Karpas-422 (cell line): ENCODE measurements at regions not wholly inside any gene's neighbourhood (a gene's known extent, or its start where the extent isn't known, plus 50 kb on each side); places are given as distances from the start of the nearest gene placed in this dataset.
"Not testable (repeated sequence)": the region's sequence is repeated elsewhere in the genome, so short reads cannot be mapped to it uniquely, and the experiment has no call there.

Experiments
- DNase-seq: peaks from one replicate; pipeline ENCODE4 v3.0.0-alpha.2; 2015
- H2AFZ ChIP-seq: fragments of 200-600 bp; sonication (generic); 2 replicates; pipeline ENCODE4 v1.6.1; 2014; ENCODE audit warnings: antibody characterized with exemption, low read length, mixed read lengths
- H3K27ac ChIP-seq: fragments of 200-600 bp; sonication (generic); 2 replicates; pipeline ENCODE4 v1.5.1; 2014; ENCODE audit warnings: mild to moderate bottlenecking, low read length, moderate library complexity
- H3K27me3 ChIP-seq: fragments of 200-600 bp; sonication (generic); 2 replicates; pipeline ENCODE4 v1.6.1; 2014; ENCODE audit warnings: low read length, mixed read lengths
- H3K36me3 ChIP-seq: fragments of 200-600 bp; sonication (generic); 2 replicates; pipeline ENCODE4 v1.6.1; 2014; ENCODE audit warnings: low read length, mixed read lengths; ENCODE audit not compliant: insufficient read depth
- H3K4me1 ChIP-seq: fragments of 200-600 bp; sonication (generic); 2 replicates; pipeline ENCODE4 v1.6.1; 2014; ENCODE audit warnings: mild to moderate bottlenecking, low read length, mixed read lengths
- H3K4me2 ChIP-seq: fragments of 200-600 bp; sonication (generic); 2 replicates; pipeline ENCODE4 v1.6.1; 2014; ENCODE audit warnings: low read length, low read depth, mild to moderate bottlenecking; ENCODE audit not compliant: poor library complexity, severe bottlenecking
- H3K4me3 ChIP-seq: fragments of 200-600 bp; sonication (generic); 2 replicates; pipeline ENCODE4 v1.5.1; 2014; ENCODE audit warnings: mild to moderate bottlenecking, antibody characterized with exemption, low read length, mixed read lengths
- H3K79me2 ChIP-seq: fragments of 200-600 bp; sonication (generic); 2 replicates; pipeline ENCODE4 v1.6.1; 2014; ENCODE audit warnings: mild to moderate bottlenecking, low read length, mixed read lengths
- H3K9ac ChIP-seq: fragments of 200-600 bp; sonication (generic); 2 replicates; pipeline ENCODE4 v1.6.0; 2014; ENCODE audit warnings: low read length
- H3K9me2 ChIP-seq: fragments of 200-600 bp; sonication (generic), shearing (Covaris generic); replicated peaks from 2 replicates; pipeline ENCODE4 v1.6.0; 2014; ENCODE audit warnings: mild to moderate bottlenecking, low read length, moderate library complexity; ENCODE audit not compliant: insufficient read depth
- H3K9me3 ChIP-seq: fragments of 300-700, 200-600 bp; sonication (generic); 2 replicates; pipeline ENCODE4 v1.6.1; 2014; ENCODE audit warnings: low read length, mixed read lengths
- H4K20me1 ChIP-seq: fragments of 200-600 bp; sonication (generic); 2 replicates; pipeline ENCODE4 v1.6.1; 2014; ENCODE audit warnings: mild to moderate bottlenecking, antibody characterized with exemption, low read length, low read depth; ENCODE audit not compliant: insufficient read depth

DNA sequence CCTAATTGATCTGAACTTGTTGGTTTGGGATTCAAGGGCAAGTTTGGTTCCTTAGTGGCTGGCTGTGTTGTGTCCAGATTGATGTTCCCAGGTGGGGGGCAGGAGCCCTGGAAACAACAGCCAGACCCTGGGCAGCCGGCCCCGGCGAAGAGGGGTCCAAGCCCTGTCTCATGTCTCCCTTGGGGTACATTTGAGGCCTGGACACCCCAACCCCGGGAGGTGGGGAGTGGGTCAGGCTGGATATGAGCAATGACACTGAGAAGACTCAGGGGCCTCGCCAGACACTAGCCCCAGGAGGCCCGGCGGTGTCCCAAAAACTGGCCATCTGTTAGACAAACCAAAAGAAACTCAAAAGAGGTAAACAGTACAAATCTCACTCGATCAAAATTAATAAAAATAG lies 79.6 kb downstream of the YTHDF1 start:
- H3K27ac ChIP-seq = no peak overlapping the region
- no peaks in the 10 kb centered on the region for H4K20me1 ChIP-seq
- H3K9ac ChIP-seq = no peak overlapping the region
- no peaks in the 10 kb centered on the region for H3K27me3 ChIP-seq
- no peaks in the 10 kb centered on the region for H3K4me1 ChIP-seq
- no peak overlapping the region for H2AFZ ChIP-seq
- no peaks in the 10 kb centered on the region for H3K36me3 ChIP-seq
- no peaks in the 10 kb centered on the region for H3K79me2 ChIP-seq
- no peak for DNase-seq
- H3K4me2 ChIP-seq = no peak overlapping the region
- no peak overlapping the region for H3K4me3 ChIP-seq
- H3K9me3 ChIP-seq = no peaks in the 10 kb centered on the region
- no peaks in the 10 kb centered on the region for H3K9me2 ChIP-seq

DNA sequence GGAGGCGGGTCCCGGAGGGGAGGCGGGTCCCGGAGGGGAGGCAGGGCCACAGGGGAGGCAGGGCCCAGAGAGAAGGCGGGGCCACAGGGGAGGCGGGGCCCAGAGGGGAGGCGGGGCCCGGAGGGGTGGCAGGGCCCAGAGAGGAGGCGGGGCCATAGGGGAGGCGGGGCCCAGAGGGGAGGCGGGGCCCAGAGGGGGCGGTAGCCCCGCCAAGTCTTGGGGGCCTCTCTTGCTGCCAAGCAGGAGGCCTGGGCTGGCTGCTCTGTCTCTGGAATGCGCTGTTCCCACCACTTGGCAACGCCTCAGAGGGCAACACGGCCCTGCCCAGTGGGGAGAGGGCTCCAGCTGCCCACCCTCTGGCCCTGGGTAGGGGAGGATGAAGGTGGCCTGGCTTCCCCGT lies 80.5 kb downstream of the YTHDF1 start:
- Histone ChIP-seq H3K4me3 (no peak overlapping the region), H3K36me3 (no peaks in the 10 kb centered on the region), H2AFZ (no peak overlapping the region), H3K4me2 (no peak overlapping the region), H3K9ac (no peak overlapping the region), H3K79me2 (no peaks in the 10 kb centered on the region), H3K9me2 (no peaks in the 10 kb centered on the region), H4K20me1 (no peaks in the 10 kb centered on the region), H3K27me3 (no peaks in the 10 kb centered on the region), H3K4me1 (no peaks in the 10 kb centered on the region), H3K9me3 (no peaks in the 10 kb centered on the region), H3K27ac (no peak overlapping the region)
- peak; percentile 63 for DNase-seq

DNA sequence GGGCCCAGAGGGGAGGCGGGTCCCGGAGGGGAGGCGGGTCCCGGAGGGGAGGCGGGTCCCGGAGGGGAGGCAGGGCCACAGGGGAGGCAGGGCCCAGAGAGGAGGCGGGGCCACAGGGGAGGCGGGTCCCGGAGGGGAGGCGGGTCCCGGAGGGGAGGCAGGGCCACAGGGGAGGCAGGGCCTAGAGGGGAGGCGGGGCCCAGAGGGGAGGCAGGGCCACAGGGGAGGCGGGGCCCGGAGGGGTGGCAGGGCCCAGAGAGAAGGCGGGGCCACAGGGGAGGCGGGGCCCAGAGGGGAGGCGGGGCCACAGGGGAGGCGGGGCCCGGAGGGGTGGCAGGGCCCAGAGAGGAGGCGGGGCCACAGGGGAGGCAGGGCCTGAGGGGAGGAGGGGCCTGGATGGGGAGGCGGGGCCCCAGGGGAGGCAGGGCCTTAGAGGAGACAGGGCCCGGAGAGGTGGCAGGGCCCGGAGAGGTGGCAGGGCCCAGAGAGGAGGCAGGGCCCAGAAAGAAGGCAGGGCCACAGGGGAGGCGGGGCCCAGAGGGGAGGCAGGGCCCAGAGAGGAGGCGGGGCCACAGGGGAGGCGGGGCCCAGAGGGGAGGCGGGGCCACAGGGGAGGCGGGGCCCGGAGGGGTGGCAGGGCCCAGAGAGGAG lies 81.1 kb downstream of the YTHDF1 start:
- not testable (repeated sequence) for H3K4me2 ChIP-seq, H3K36me3 ChIP-seq, H3K4me1 ChIP-seq, H3K9me3 ChIP-seq, H4K20me1 ChIP-seq, H3K4me3 ChIP-seq, H3K27me3 ChIP-seq, H3K79me2 ChIP-seq, H2AFZ ChIP-seq, H3K9me2 ChIP-seq, H3K27ac ChIP-seq, H3K9ac ChIP-seq
- peak; percentile 54 for DNase-seq

DNA sequence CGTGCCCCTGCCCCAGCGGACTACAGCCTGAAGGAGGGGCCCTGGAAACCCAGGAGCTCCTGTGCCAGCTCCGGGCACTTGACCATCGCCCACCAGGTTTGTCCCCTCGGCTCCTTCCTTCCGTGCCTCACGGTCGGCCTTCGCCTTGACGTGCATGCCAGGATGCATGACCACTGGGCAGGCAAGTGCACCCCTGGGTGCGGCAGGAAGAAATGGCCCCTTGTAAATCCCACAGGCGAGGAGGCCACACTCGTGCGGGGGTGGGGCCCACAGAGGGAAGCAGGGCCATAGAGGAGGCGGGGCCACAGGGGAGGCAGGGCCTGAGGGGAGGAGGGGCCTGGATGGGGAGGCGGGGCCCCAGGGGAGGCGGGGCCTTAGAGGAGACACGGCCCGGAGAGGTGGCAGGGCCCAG lies 81.7 kb downstream of the YTHDF1 start:
- no peaks in the 10 kb centered on the region for H3K9me2 ChIP-seq
- H3K9ac ChIP-seq = no peak overlapping the region
- no peaks in the 10 kb centered on the region for H4K20me1 ChIP-seq
- H3K4me3 ChIP-seq = no peak overlapping the region
- H3K27me3 ChIP-seq = no peaks in the 10 kb centered on the region
- no peaks in the 10 kb centered on the region for H3K36me3 ChIP-seq
- H2AFZ ChIP-seq = no peak overlapping the region
- peak; percentile 65 for DNase-seq
- no peaks in the 10 kb centered on the region for H3K4me1 ChIP-seq
- no peaks in the 10 kb centered on the region for H3K9me3 ChIP-seq
- no peak overlapping the region for H3K4me2 ChIP-seq
- H3K79me2 ChIP-seq = no peaks in the 10 kb centered on the region
- H3K27ac ChIP-seq = no peak overlapping the region

DNA sequence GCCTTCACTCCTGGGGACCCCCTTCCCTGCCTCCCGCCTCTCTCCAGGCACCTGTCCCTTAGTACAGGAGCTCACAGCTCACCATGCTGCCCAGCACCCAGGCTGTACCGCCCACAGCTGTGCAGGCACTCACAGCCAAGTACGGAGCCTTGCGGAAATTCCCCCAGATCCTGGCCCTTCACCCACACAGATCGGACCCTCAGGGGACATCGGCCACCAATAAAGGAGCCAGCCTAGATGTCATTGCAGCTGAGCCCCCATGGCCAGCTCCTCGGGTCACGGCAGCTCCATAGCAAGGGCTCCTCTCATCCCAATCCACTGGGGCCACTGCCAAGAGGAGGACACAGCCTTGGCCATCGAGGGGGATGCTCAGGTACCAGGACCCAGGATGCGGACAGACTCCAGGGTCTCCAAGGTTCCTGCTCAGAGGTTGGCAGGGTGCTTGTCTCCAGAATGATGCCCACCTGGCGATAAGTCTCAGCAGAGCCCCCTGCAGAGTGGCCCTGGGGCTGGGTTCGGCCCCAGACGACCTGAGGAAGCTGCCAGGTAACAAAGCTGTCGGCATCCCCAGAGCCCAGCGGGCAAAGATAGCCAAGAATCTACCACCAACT lies 82.3 kb downstream of the YTHDF1 start:
- H3K4me1 ChIP-seq = no peaks in the 10 kb centered on the region
- DNase-seq = no peak
- no peak overlapping the region for H3K9ac ChIP-seq
- H3K36me3 ChIP-seq = no peaks in the 10 kb centered on the region
- H3K4me3 ChIP-seq = no peak overlapping the region
- H3K27ac ChIP-seq = no peak overlapping the region
- H3K9me2 ChIP-seq = no peaks in the 10 kb centered on the region
- H3K27me3 ChIP-seq = no peaks in the 10 kb centered on the region
- H4K20me1 ChIP-seq = no peaks in the 10 kb centered on the region
- H2AFZ ChIP-seq = no peak overlapping the region
- H3K79me2 ChIP-seq = no peaks in the 10 kb centered on the region
- H3K9me3 ChIP-seq = no peaks in the 10 kb centered on the region
- no peak overlapping the region for H3K4me2 ChIP-seq

DNA sequence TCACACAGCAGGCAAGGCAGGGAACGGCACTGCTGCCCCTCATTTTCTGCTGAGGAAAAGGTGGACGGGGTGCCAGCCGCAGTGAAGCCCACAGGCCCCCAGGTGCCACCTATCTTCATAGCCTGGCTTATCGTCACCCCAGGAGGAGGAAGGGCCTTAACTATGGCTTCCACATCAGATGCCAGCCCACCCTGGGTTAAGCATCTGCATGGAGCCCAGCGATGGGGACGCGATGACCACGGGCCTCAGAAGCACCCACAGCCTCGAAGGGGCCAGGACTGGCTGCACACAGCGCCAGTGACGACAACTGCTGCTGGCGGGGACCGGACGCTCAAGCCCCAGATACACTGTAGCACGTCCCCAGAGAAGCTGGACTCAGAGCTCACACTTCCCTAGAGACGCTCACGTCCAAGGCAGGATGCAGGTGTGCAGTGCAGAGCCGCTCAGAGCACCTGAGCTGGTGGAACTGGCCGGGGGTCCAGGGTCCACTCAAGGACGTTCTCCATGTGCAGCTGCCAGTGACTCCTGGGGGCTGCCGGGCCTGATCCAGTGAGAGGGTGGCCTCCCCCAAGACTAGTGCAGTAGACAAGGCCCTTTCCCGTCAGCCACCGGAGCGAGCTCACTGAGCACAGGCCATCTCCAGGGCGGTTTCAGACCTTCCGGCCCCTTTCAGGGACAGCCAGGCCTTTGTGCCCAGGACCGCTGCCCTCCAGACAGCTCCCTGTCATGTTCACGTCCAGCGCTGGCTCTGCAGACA lies 83.0 kb downstream of the YTHDF1 start:
- no peak overlapping the region for H3K4me3 ChIP-seq
- H4K20me1 ChIP-seq = no peaks in the 10 kb centered on the region
- no peaks in the 10 kb centered on the region for H3K4me1 ChIP-seq
- no peak for DNase-seq
- no peaks in the 10 kb centered on the region for H3K79me2 ChIP-seq
- no peaks in the 10 kb centered on the region for H3K9me3 ChIP-seq
- H3K27me3 ChIP-seq = no peaks in the 10 kb centered on the region
- H2AFZ ChIP-seq = no peak overlapping the region
- H3K27ac ChIP-seq = no peak overlapping the region
- no peak overlapping the region for H3K9ac ChIP-seq
- H3K9me2 ChIP-seq = no peaks in the 10 kb centered on the region
- no peak overlapping the region for H3K4me2 ChIP-seq
- no peaks in the 10 kb centered on the region for H3K36me3 ChIP-seq

DNA sequence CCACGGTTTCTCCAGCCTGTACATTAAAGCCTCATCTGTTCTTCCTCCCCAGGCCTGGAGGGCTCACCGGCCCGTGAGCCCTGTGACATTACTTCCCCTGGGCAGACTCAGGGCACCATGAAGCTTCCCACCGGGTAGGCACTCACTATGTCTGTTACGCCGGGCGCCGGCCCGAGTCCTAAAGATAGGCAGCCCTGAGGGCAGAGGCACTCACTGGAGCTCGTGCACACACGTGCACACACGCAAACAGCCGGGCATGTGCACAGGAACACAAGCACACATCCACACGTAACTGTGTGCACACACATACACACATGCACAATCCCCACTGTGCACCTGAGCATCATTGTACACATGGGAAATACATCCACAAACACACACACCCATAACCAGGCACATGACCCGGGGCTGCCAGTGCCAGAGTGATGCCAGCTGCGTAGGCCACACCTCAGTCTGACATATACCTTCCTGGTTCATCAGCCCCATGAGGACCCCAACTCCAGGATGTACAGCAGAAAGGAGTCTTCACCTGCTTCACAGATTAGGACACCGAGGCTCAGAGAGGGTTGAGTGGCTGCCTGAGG lies 83.7 kb downstream of the YTHDF1 start:
- H3K4me3 ChIP-seq = no peak overlapping the region
- no peaks in the 10 kb centered on the region for H3K9me3 ChIP-seq
- H4K20me1 ChIP-seq = no peaks in the 10 kb centered on the region
- no peaks in the 10 kb centered on the region for H3K4me1 ChIP-seq
- no peak overlapping the region for H3K9ac ChIP-seq
- no peak overlapping the region for H3K4me2 ChIP-seq
- DNase-seq = no peak
- no peak overlapping the region for H2AFZ ChIP-seq
- no peaks in the 10 kb centered on the region for H3K36me3 ChIP-seq
- H3K79me2 ChIP-seq = no peaks in the 10 kb centered on the region
- no peak overlapping the region for H3K27ac ChIP-seq
- no peaks in the 10 kb centered on the region for H3K9me2 ChIP-seq
- H3K27me3 ChIP-seq = no peaks in the 10 kb centered on the region
